Ishikawa (cell line): ENCODE measurements at regions not wholly inside any gene's neighbourhood (a gene's known extent, or its start where the extent isn't known, plus 50 kb on each side); places are given as distances from the start of the nearest gene placed in this dataset.

Experiments
- CEBPB ChIP-seq: IDR thresholded peaks from 2 replicates; pipeline ENCODE4 v1.6.1; 2012
- CREB1 ChIP-seq: IDR thresholded peaks from 2 replicates; pipeline ENCODE4 v1.6.1; 2012; ENCODE audit warnings: low read depth
- EGR1 ChIP-seq: IDR thresholded peaks from 2 replicates; pipeline ENCODE4 v1.6.1; 2012
- EP300 ChIP-seq: IDR thresholded peaks from 2 replicates; pipeline ENCODE4 v1.6.1; 2012; ENCODE audit warnings: borderline replicate concordance
- FOXM1 ChIP-seq: IDR thresholded peaks from 2 replicates; pipeline ENCODE4 v1.6.1; 2012; ENCODE audit warnings: low read depth, borderline replicate concordance
- MAX ChIP-seq: IDR thresholded peaks from 2 replicates; pipeline ENCODE4 v1.6.1; 2012
- NFIC ChIP-seq: IDR thresholded peaks from 2 replicates; pipeline ENCODE4 v1.6.1; 2012
- RAD21 ChIP-seq: IDR thresholded peaks from 2 replicates; pipeline ENCODE4 v1.6.1; 2012; ENCODE audit warnings: low read depth
- REST ChIP-seq: IDR thresholded peaks from 2 replicates; pipeline ENCODE4 v1.6.1; 2012; ENCODE audit warnings: low read depth, mild to moderate bottlenecking
- TAF1 ChIP-seq: IDR thresholded peaks from 2 replicates; pipeline ENCODE4 v1.6.1; 2012; ENCODE audit warnings: low read depth, mild to moderate bottlenecking
- TCF12 ChIP-seq: IDR thresholded peaks from 2 replicates; pipeline ENCODE4 v1.6.1; 2012; ENCODE audit warnings: low read depth
- TEAD4 ChIP-seq: IDR thresholded peaks from 2 replicates; pipeline ENCODE4 v1.6.1; 2012
- USF1 ChIP-seq: IDR thresholded peaks from 2 replicates; pipeline ENCODE4 v1.6.1; 2012
- YY1 ChIP-seq: IDR thresholded peaks from 2 replicates; pipeline ENCODE4 v1.6.1; 2012; ENCODE audit warnings: low read depth
- ZBTB7A ChIP-seq: IDR thresholded peaks from 2 replicates; pipeline ENCODE4 v1.6.1; 2012; ENCODE audit warnings: low read depth

GRCh38 chr18:64264171-64264570, 115.3 kb upstream of the LINC00305 start:
- TF ChIP-seq CREB1 (no peak), RAD21 (no peak), TCF12 (no peak), USF1 (no peak), TAF1 (no peak), TEAD4 (no peak), YY1 (no peak), MAX (no peak), FOXM1 (no peak), REST (no peak), EP300 (no peak), EGR1 (no peak), NFIC (no peak)

- TF ChIP-seq TAF1, result no peak
- TF ChIP-seq EGR1, result no peak
- no peak for TF ChIP-seq REST
- TF ChIP-seq USF1, result no peak
- TF ChIP-seq CEBPB, result no peak
- TF ChIP-seq NFIC, result no peak
- no peak for TF ChIP-seq TCF12
- TF ChIP-seq YY1, result no peak
- TF ChIP-seq FOXM1, result no peak
- no peak for TF ChIP-seq TEAD4
These were observed 111.9 kb upstream of the LINC00305 start for GRCh38 chr18:64260810-64261209.

- TF ChIP-seq FOXM1 (no peak), ZBTB7A (no peak), TAF1 (no peak), USF1 (no peak), EP300 (no peak)
These were observed 111.0 kb upstream of the LINC00305 start for GRCh38 chr18:64259871-64260270.

GRCh38 chr18:64258111-64258650, 109.3 kb upstream of the LINC00305 start:
- no peak for TF ChIP-seq TEAD4
- TF ChIP-seq YY1, result no peak
- TF ChIP-seq TCF12, result no peak
- TF ChIP-seq CEBPB, result no peak
- no peak for TF ChIP-seq TAF1
- TF ChIP-seq REST, result no peak
- TF ChIP-seq MAX, result no peak
- no peak for TF ChIP-seq RAD21
- TF ChIP-seq CREB1, result no peak
